HG02588 (cell line): ENCODE measurements at regions not wholly inside any gene's neighbourhood (a gene's known extent, or its start where the extent isn't known, plus 50 kb on each side); places are given as distances from the start of the nearest gene placed in this dataset.

ENCODE experiments used
- ATAC-seq: cut with Tn5 transposase; IDR thresholded peaks from one replicate; pipeline ENCODE4 v1.9.1; 2021; ENCODE audit warnings: mild to moderate bottlenecking, moderate library complexity; ENCODE audit not compliant: unreplicated experiment

- no peak for ATAC-seq
These were observed 1420.7 kb downstream of the TBC1D22A start for GRCh38 chr22:48182846-48183805.

GRCh38 chr22:48182031-48182430 lies 1419.6 kb downstream of the TBC1D22A start:
- no peak for ATAC-seq

- ATAC-seq: no peak
These were observed 1419.0 kb downstream of the TBC1D22A start for GRCh38 chr22:48181263-48181955.

GRCh38 chr22:48180631-48181030 lies 1418.2 kb downstream of the TBC1D22A start:
- no peak for ATAC-seq

- ATAC-seq: no peak
These were observed 1417.4 kb downstream of the TBC1D22A start for GRCh38 chr22:48179571-48180546.

- no peak for ATAC-seq
These were observed 1416.1 kb downstream of the TBC1D22A start for GRCh38 chr22:48178536-48178935.

GRCh38 chr22:48177631-48178030 lies 1415.2 kb downstream of the TBC1D22A start:
- ATAC-seq: no peak

GRCh38 chr22:48175721-48176120 lies 1413.3 kb downstream of the TBC1D22A start:
- ATAC-seq: no peak

GRCh38 chr22:48173773-48174160 lies 1411.3 kb downstream of the TBC1D22A start:
- ATAC-seq: no peak

- no peak for ATAC-seq
These were observed 1410.8 kb downstream of the TBC1D22A start for GRCh38 chr22:48173061-48173772.

- no peak for ATAC-seq
These were observed 1408.8 kb downstream of the TBC1D22A start for GRCh38 chr22:48171271-48171691.

- ATAC-seq: no peak
These were observed 1406.8 kb downstream of the TBC1D22A start for GRCh38 chr22:48169227-48169626.

- no peak for ATAC-seq
These were observed 1404.8 kb downstream of the TBC1D22A start for GRCh38 chr22:48167238-48167637.

- no peak for ATAC-seq
These were observed 1398.8 kb downstream of the TBC1D22A start for GRCh38 chr22:48161298-48161697.

- ATAC-seq: no peak
These were observed 1395.2 kb downstream of the TBC1D22A start for GRCh38 chr22:48157676-48158075.

- no peak for ATAC-seq
These were observed 1394.3 kb downstream of the TBC1D22A start for GRCh38 chr22:48156603-48157355.

GRCh38 chr22:48155446-48155845 lies 1393.0 kb downstream of the TBC1D22A start:
- ATAC-seq: no peak

GRCh38 chr22:48154943-48155240 lies 1392.4 kb downstream of the TBC1D22A start:
- ATAC-seq: no peak

GRCh38 chr22:48154169-48154942 lies 1391.9 kb downstream of the TBC1D22A start:
- no peak for ATAC-seq
